CD4-positive, alpha-beta memory T cell (primary cell): ENCODE measurements at regions not wholly inside any gene's neighbourhood (a gene's known extent, or its start where the extent isn't known, plus 50 kb on each side); places are given as distances from the start of the nearest gene placed in this dataset.

Experiments
- CTCF ChIA-PET: fragments of 350-600 bp; sonication (Branson Sonifier 250); formaldehyde crosslinking; loops from one replicate; lab custom pipeline; 2021; ENCODE audit warnings: inconsistent platforms; ENCODE audit not compliant: partially characterized antibody; lab: Charles Lee
- POLR2A ChIA-PET: fragments of 350-600 bp; sonication (Branson Sonifier 250); formaldehyde crosslinking; loops from one replicate; lab custom pipeline; 2021; ENCODE audit not compliant: partially characterized antibody; lab: Charles Lee
- DNase-seq, 5 donors: peaks; one replicate each; pipeline versions ENCODE4 v3.0.0 to v3.0.0-alpha.2; 2020 to 2022; ENCODE audit warnings: mixed read lengths in 1 of 5
- H3K27ac ChIP-seq: one replicate; pipeline ENCODE4 v1.7.0; 2013; ENCODE audit warnings: low read depth, low read length
- H3K27me3 ChIP-seq: 2 replicates; pipeline ENCODE4 v1.7.0; 2013; ENCODE audit warnings: mild to moderate bottlenecking, low read length, moderate library complexity; ENCODE audit not compliant: insufficient read depth
- H3K36me3 ChIP-seq: 2 replicates; pipeline ENCODE4 v1.7.0; 2013; ENCODE audit warnings: mild to moderate bottlenecking, low read length, moderate library complexity; ENCODE audit not compliant: insufficient read depth
- H3K4me1 ChIP-seq: 2 replicates; pipeline ENCODE4 v1.7.0; 2013; ENCODE audit warnings: mild to moderate bottlenecking, low read length, moderate library complexity; ENCODE audit not compliant: insufficient read depth
- H3K4me3 ChIP-seq, 2 donors: one replicate each; pipeline ENCODE4 v1.7.0; 2013; ENCODE audit warnings: low read length in 2 of 2, mild to moderate bottlenecking in 1 of 2
- H3K9me3 ChIP-seq, 2 donors: one replicate each; pipeline ENCODE4 v1.7.0; 2013; ENCODE audit warnings: low read length in 2 of 2, control low read depth in 1 of 2; ENCODE audit not compliant: control insufficient read depth in 1 of 2
- H3K27ac Mint-ChIP-seq, 7 donors: one replicate each; pipeline ENCODE4 v1.8.0; 2020 to 2021; ENCODE audit warnings: mixed read lengths in 7 of 7, mild to moderate bottlenecking in 6 of 7, inconsistent platforms in 3 of 7, moderate library complexity in 3 of 7
- H3K27me3 Mint-ChIP-seq, 2 donors: one replicate each; pipeline ENCODE4 v1.8.0; 2020 to 2021; ENCODE audit warnings: mixed read lengths in 2 of 2
- H3K36me3 Mint-ChIP-seq, 2 donors: one replicate each; pipeline ENCODE4 v1.8.0; 2020 to 2021; ENCODE audit warnings: mixed read lengths in 2 of 2, inconsistent platforms in 1 of 2, mild to moderate bottlenecking in 1 of 2
- H3K4me1 Mint-ChIP-seq, 4 donors: one replicate each; pipeline ENCODE4 v1.8.0; 2020 to 2021; ENCODE audit warnings: mixed read lengths in 4 of 4, mild to moderate bottlenecking in 1 of 4
- H3K4me3 Mint-ChIP-seq, 8 donors: one replicate each; pipeline ENCODE4 v1.8.0; 2020 to 2021; ENCODE audit warnings: mixed read lengths in 8 of 8, mild to moderate bottlenecking in 7 of 8, moderate library complexity in 6 of 8, inconsistent platforms in 3 of 8
- H3K9me3 Mint-ChIP-seq, 8 donors: one replicate each; pipeline ENCODE4 v1.8.0; 2020 to 2021; ENCODE audit warnings: mixed read lengths in 8 of 8, mild to moderate bottlenecking in 5 of 8, inconsistent platforms in 3 of 8, moderate library complexity in 1 of 8
- intact Hi-C: fragments of 100-400 bp; cut with micrococcal nuclease; formaldehyde crosslinking; loops from one replicate; pipeline ENCODE4 v1.15.1; 2023

DNA sequence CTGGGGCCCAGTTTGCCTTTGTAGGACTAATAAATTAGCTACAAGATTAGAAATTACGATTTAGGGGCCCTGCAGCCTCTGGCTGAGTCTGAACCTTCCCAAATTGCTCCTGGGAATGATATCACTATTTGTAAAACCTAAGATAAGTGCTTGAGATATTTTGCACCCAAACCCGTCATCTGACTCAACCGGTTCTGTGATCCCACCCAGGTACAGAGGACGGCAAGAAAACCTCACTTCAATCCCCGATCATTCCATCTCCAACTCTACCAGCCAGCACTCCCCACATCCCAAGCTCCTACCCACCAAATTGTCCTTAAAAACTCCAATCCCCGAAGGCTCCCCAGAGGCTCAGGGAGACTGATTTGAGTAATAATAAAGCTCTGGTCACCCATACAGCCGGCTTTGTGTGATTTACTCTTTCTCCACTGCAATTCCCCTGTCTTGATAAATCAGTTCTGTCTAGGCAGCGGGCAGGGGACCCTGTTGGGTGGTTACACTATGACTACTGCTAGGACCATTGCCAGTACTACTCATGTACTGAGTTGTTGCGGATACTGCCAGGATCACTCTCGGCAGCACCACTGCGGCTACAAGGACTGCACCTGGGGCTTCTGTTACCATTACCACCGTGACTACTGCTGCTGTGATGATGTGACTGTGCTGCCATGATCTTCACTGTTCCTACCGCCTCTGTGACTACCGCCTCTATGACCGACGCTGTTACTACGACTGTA, 73.1 kb downstream of the IRF8 start:
- Histone ChIP-seq H3K9me3 (no peaks in the 10 kb centered on the region), H3K27ac (no peak overlapping the region), H3K4me1 (no peaks in the 10 kb centered on the region), H3K36me3 (no peaks in the 10 kb centered on the region), H3K4me3 (no peak overlapping the region), H3K27me3 (no peaks in the 10 kb centered on the region)
- H3K27me3 Mint-ChIP-seq = peaks cover 0 to 3% of the 10 kb centered on the region in 2 donors
- peak overlapping the region in 1 of 7 donors; percentile 77 for H3K27ac Mint-ChIP-seq
- DNase-seq = no peak
- intact Hi-C loops = no loop called here
- H3K36me3 Mint-ChIP-seq = no peaks in the 10 kb centered on the region
- H3K4me1 Mint-ChIP-seq = peaks cover 0 to 7% (median 4%) of the 10 kb centered on the region in 4 donors
- ChIA-PET POLR2A (no interaction called here), CTCF (interaction anchor here (0.8 kb wide), 1 partner anchor 153 kb away, joined by 3 read pairs; no protein-coding TSS in a partner anchor)
- no peaks in the 10 kb centered on the region for H3K9me3 Mint-ChIP-seq
- no peak overlapping the region for H3K4me3 Mint-ChIP-seq

DNA sequence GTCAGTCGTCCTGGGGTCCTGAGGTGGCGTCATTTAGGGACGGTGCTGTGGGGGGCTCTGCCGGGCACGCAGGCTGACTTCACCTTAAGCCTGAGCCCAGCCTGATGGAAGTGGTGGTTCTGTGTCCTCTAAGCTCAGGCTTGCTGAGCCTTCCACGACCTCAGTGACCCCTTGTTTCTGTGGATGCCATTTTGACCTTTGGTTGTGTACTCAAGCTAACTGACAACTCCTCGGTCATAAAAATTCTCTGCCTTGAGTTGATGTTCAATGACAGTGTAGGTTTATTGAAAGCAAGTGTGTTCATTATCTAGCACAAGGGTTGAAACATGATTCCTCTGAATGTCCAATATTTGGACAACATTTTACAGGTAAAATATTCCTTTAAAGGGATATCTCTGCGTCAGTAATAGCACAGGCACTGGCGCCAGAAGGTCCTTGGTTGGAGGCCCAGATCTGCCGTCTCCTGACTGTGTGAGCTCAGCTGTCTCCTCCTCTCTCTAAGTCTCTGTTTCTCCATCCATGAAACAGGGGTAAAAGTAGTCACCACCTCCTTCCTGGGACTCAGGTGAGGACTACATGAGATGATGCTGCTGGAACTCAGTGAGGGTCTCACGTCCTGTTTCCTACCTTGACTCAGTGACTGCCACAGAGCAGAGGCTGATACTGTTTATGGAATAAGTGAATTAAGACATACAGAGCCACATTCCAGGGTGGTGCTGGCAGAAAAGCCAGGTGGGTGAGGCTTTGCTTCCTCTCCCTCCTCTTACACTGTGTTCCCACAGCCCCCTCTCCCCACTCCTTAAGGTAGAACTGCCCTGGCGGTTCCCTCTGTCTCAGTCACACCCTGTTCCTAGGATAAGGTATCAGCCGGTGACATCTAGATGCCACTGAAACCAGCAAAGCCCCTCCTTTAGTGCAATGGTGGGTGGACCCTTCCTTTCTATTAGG, 75.7 kb downstream of the IRF8 start:
- no peaks in the 10 kb centered on the region for H3K9me3 ChIP-seq
- Mint-ChIP-seq H3K4me3 (no peak overlapping the region), H3K9me3 (no peaks in the 10 kb centered on the region), H3K4me1 (no peaks in the 10 kb centered on the region), H3K27me3 (peaks cover under 1 to 3% of the 10 kb centered on the region in 2 donors), H3K27ac (peak overlapping the region in 1 of 7 donors; percentile 52), H3K36me3 (no peaks in the 10 kb centered on the region)
- POLR2A ChIA-PET = no interaction called here
- DNase-seq = no peak
- no peaks in the 10 kb centered on the region for H3K4me1 ChIP-seq
- H3K36me3 ChIP-seq = no peaks in the 10 kb centered on the region
- intact Hi-C loops = no loop called here
- CTCF ChIA-PET = no interaction called here
- H3K27ac ChIP-seq = no peak overlapping the region
- no peak overlapping the region for H3K4me3 ChIP-seq
- H3K27me3 ChIP-seq = no peaks in the 10 kb centered on the region

GRCh38 chr16:85975451-85975981, 76.6 kb downstream of the IRF8 start:
- ChIA-PET CTCF (interaction anchor here (0.9 kb wide), 1 partner anchor 12 kb away, joined by 3 read pairs; no protein-coding TSS in a partner anchor), POLR2A (no interaction called here)
- no peak overlapping the region for H3K27ac ChIP-seq
- DNase-seq = no peak
- H3K36me3 ChIP-seq = no peaks in the 10 kb centered on the region
- no peaks in the 10 kb centered on the region for H3K36me3 Mint-ChIP-seq
- no peaks in the 10 kb centered on the region for H3K9me3 Mint-ChIP-seq
- no peak overlapping the region for H3K4me3 ChIP-seq
- intact Hi-C loops = no loop called here
- H3K27me3 Mint-ChIP-seq = peaks cover 2 to 3% of the 10 kb centered on the region in 2 donors
- no peaks in the 10 kb centered on the region for H3K27me3 ChIP-seq
- H3K4me1 ChIP-seq = no peaks in the 10 kb centered on the region
- H3K27ac Mint-ChIP-seq = peak overlapping the region in 1 of 7 donors; percentile 52
- no peaks in the 10 kb centered on the region for H3K9me3 ChIP-seq
- no peak overlapping the region for H3K4me3 Mint-ChIP-seq
- H3K4me1 Mint-ChIP-seq = no peaks in the 10 kb centered on the region

GRCh38 chr16:85978291-85978775, 79.4 kb downstream of the IRF8 start:
- Mint-ChIP-seq H3K36me3 (no peaks in the 10 kb centered on the region), H3K4me1 (no peaks in the 10 kb centered on the region), H3K9me3 (no peaks in the 10 kb centered on the region), H3K27ac (no peak overlapping the region), H3K27me3 (peaks cover 2 to 7% of the 10 kb centered on the region in 2 donors), H3K4me3 (no peak overlapping the region)
- Histone ChIP-seq H3K4me1 (no peaks in the 10 kb centered on the region), H3K4me3 (no peak overlapping the region), H3K36me3 (no peaks in the 10 kb centered on the region), H3K27ac (no peak overlapping the region), H3K9me3 (no peaks in the 10 kb centered on the region), H3K27me3 (no peaks in the 10 kb centered on the region)
- intact Hi-C loops = no loop called here
- POLR2A ChIA-PET = no interaction called here
- DNase-seq = no peak
- CTCF ChIA-PET = interaction anchor here (1.3 kb wide), 1 partner anchor 38 kb away, joined by 3 read pairs; no protein-coding TSS in a partner anchor

GRCh38 chr16:85978976-85979375, 80.0 kb downstream of the IRF8 start:
- ChIA-PET POLR2A (no interaction called here), CTCF (no interaction called here)
- Histone ChIP-seq H3K36me3 (no peaks in the 10 kb centered on the region), H3K4me3 (no peak overlapping the region), H3K9me3 (no peaks in the 10 kb centered on the region), H3K27me3 (no peaks in the 10 kb centered on the region), H3K4me1 (no peaks in the 10 kb centered on the region), H3K27ac (no peak overlapping the region)
- Mint-ChIP-seq H3K27me3 (peaks cover 2 to 7% of the 10 kb centered on the region in 2 donors), H3K36me3 (no peaks in the 10 kb centered on the region), H3K27ac (no peak overlapping the region), H3K4me1 (no peaks in the 10 kb centered on the region), H3K9me3 (no peaks in the 10 kb centered on the region), H3K4me3 (no peak overlapping the region)
- DNase-seq = no peak
- intact Hi-C loops = no loop called here

- H3K27ac ChIP-seq = no peak overlapping the region
- ChIA-PET CTCF (interaction anchor here (2.9 kb wide), 1 partner anchor 159 kb away, joined by 36 read pairs; no protein-coding TSS in a partner anchor), POLR2A (no interaction called here)
- intact Hi-C loops = no loop called here
- no peaks in the 10 kb centered on the region for H3K27me3 ChIP-seq
- Mint-ChIP-seq H3K27me3 (peaks cover 2 to 7% of the 10 kb centered on the region in 2 donors), H3K27ac (peak overlapping the region in 1 of 7 donors; percentile 48), H3K36me3 (no peaks in the 10 kb centered on the region), H3K4me1 (peaks cover 0 to 2% (median under 1%) of the 10 kb centered on the region in 4 donors), H3K4me3 (no peak overlapping the region), H3K9me3 (no peaks in the 10 kb centered on the region)
- H3K36me3 ChIP-seq = no peaks in the 10 kb centered on the region
- DNase-seq = no peak
- no peak overlapping the region for H3K4me3 ChIP-seq
- no peaks in the 10 kb centered on the region for H3K4me1 ChIP-seq
- no peaks in the 10 kb centered on the region for H3K9me3 ChIP-seq
These were observed 80.6 kb downstream of the IRF8 start for GRCh38 chr16:85979605-85980004.

DNA sequence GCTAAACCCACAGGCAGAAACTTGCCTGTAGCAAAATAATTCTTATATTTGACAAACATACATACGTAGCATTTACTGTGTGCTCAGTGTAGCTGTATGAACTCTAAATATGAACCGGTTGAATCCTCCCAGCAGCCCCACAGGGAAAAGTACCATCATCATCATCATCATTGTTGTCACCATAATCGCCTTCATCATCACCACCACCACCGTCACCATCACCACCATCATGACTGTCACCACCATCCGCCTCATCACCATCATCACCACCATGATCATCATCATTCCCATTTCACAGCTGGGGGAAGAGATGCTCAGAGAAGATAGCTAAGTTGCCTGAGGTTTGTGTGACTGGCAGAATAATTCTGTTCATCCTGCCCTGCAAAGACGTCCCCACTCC, 81.7 kb downstream of the IRF8 start:
- no peaks in the 10 kb centered on the region for H3K4me1 ChIP-seq
- ChIA-PET POLR2A (no interaction called here), CTCF (interaction anchor here (2.9 kb wide), 1 partner anchor 160 kb away, joined by 36 read pairs; no protein-coding TSS in a partner anchor)
- no peaks in the 10 kb centered on the region for H3K27me3 ChIP-seq
- no peak overlapping the region for H3K4me3 Mint-ChIP-seq
- peak overlapping the region in 1 of 7 donors; percentile 39 for H3K27ac Mint-ChIP-seq
- peaks cover 2 to 7% of the 10 kb centered on the region in 2 donors for H3K27me3 Mint-ChIP-seq
- H3K36me3 Mint-ChIP-seq = no peaks in the 10 kb centered on the region
- DNase-seq = no peak
- H3K27ac ChIP-seq = no peak overlapping the region
- H3K4me3 ChIP-seq = no peak overlapping the region
- no peaks in the 10 kb centered on the region for H3K9me3 ChIP-seq
- H3K4me1 Mint-ChIP-seq = peaks cover 0 to 12% (median 1%) of the 10 kb centered on the region in 4 donors
- no peaks in the 10 kb centered on the region for H3K9me3 Mint-ChIP-seq
- intact Hi-C loops = no loop called here
- no peaks in the 10 kb centered on the region for H3K36me3 ChIP-seq
